ENCODE measurements at regions not wholly inside any gene's neighbourhood (a gene's known extent, or its start where the extent isn't known, plus 50 kb on each side); places are given as distances from the start of the nearest gene placed in this dataset.

- TF ChIP-seq CTCF (IDR thresholded peaks at IDR 0.05; ENCODE audit: low read depth, low read length) (no peak), POLR2A (IDR thresholded peaks at IDR 0.05; ENCODE audit: extremely low read depth, insufficient read length) (no peak), MYC (IDR thresholded peaks at IDR 0.05; ENCODE audit: low read depth, low read length) (no peak)
- TF ChIP-seq, protein P1, sequence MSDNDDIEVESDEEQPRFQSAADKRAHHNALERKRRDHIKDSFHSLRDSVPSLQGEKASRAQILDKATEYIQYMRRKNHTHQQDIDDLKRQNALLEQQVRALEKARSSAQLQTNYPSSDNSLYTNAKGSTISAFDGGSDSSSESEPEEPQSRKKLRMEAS (IDR thresholded peaks at IDR 0.05; ENCODE audit: low read depth, low read length), result no peak
Measured at GRCh38 chr18:45413180-45413836, 202.0 kb upstream of the SLC14A2 start.
